HCT116 (cell line): ENCODE measurements at regions not wholly inside any gene's neighbourhood (a gene's known extent, or its start where the extent isn't known, plus 50 kb on each side); places are given as distances from the start of the nearest gene placed in this dataset.

Experiments
- EGR1 ChIP-seq: IDR thresholded peaks from 2 replicates; pipeline ENCODE4 v1.6.1; 2012; ENCODE audit warnings: low read depth
- EZH2phosphoT487 ChIP-seq: fragments of 200-600 bp; IDR thresholded peaks from 2 replicates; pipeline ENCODE4 v1.6.1; 2018; ENCODE audit warnings: antibody characterized with exemption, borderline replicate concordance
- SRF ChIP-seq: IDR thresholded peaks from 2 replicates; pipeline ENCODE4 v1.6.1; 2012; ENCODE audit warnings: low read depth
- TF ChIP-seq, protein P1 (sequence below), 3 experiments: fragments of 200-600 bp in 1 of 3; sonication (generic) in 1 of 3; IDR thresholded peaks in 2 of 3; conservative IDR thresholded peaks in 1 of 3; 2 replicates each; pipeline ENCODE4 v1.5.1; 2012 to 2017; ENCODE audit warnings: low read depth in 2 of 3, low read length in 2 of 3, antibody characterized with exemption in 1 of 3, borderline replicate concordance in 1 of 3, control low read depth in 1 of 3, mild to moderate bottlenecking in 1 of 3, mixed read lengths in 1 of 3, mixed run types in 1 of 3, moderate library complexity in 1 of 3; ENCODE audit not compliant: insufficient read depth in 1 of 3

DNA sequence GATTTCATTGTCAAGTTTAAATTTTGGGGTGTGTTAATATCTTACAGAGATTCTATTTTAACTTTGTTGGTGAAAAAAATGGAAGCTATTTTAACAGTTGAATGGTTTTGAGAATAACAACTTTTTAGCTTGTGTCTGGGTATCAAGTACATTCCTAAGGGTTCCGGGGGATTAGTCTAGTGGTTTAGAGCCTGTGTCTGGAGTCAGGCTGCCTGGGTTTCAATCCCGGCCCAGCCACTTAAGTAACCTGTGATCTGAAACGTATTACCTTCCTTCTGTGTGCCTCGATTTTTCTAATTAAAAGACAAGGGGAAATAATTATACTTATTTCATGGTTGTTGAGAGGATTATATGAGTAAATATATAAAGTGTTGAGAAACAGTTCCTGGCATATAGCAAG, 288.6 kb upstream of the NR3C2 start:
- TF ChIP-seq, protein P1, sequence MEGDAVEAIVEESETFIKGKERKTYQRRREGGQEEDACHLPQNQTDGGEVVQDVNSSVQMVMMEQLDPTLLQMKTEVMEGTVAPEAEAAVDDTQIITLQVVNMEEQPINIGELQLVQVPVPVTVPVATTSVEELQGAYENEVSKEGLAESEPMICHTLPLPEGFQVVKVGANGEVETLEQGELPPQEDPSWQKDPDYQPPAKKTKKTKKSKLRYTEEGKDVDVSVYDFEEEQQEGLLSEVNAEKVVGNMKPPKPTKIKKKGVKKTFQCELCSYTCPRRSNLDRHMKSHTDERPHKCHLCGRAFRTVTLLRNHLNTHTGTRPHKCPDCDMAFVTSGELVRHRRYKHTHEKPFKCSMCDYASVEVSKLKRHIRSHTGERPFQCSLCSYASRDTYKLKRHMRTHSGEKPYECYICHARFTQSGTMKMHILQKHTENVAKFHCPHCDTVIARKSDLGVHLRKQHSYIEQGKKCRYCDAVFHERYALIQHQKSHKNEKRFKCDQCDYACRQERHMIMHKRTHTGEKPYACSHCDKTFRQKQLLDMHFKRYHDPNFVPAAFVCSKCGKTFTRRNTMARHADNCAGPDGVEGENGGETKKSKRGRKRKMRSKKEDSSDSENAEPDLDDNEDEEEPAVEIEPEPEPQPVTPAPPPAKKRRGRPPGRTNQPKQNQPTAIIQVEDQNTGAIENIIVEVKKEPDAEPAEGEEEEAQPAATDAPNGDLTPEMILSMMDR (IDR thresholded peaks at IDR 0.05 in 2 of 3, conservative IDR thresholded peaks at IDR 0.05 in 1 of 3; ENCODE audit: borderline replicate concordance in 1 of 3, insufficient read depth in 1 of 3, low read depth in 2 of 3, low read length in 2 of 3): no peak
- TF ChIP-seq EGR1 (no peak), SRF (no peak), EZH2phosphoT487 (no peak)
